GM10266 (cell line): ENCODE measurements at regions not wholly inside any gene's neighbourhood (a gene's known extent, or its start where the extent isn't known, plus 50 kb on each side); places are given as distances from the start of the nearest gene placed in this dataset.
"Not testable (repeated sequence)": the region's sequence is repeated elsewhere in the genome, so short reads cannot be mapped to it uniquely, and the experiment has no call there.

ENCODE experiments used
- DNase-seq: peaks from one replicate; pipeline ENCODE4 v3.0.0; 2012; ENCODE audit errors: extremely low spot score
- TF ChIP-seq, protein P1 (sequence below): IDR thresholded peaks from 2 replicates; pipeline ENCODE4 v1.5.1; 2012; ENCODE audit warnings: mild to moderate bottlenecking, low read depth; ENCODE audit not compliant: control insufficient read depth, insufficient read depth; ENCODE audit errors: missing control alignments

DNA sequence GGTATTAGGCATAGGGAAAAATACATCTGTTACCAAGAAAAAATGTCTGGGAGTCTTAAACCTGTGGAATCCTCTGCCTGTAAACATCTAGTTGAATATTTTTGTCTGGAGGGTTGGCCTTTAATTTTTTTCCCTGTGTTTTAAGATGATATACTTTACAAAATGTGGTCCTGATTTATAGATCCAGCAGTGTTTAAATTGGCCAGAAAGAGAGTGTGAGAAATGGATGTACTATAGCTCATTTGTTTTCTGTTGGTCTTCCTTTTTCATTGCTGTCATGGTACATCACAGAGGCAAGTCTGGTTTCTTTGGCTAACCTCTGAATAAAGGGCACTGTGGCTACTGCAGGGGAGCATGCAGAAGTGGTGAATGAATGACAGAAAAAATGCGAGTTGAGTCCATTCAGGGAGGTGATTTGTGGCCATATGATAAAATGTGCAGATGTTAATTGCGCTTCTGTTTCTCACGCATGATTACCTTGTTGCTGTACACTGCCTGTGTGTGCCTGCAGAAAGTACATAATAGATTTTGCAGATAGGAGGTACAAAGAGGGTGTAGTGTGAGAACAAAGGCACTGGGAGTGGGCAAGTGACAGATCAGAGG, 150.0 kb downstream of the NFKBIZ start:
- TF ChIP-seq, protein P1, sequence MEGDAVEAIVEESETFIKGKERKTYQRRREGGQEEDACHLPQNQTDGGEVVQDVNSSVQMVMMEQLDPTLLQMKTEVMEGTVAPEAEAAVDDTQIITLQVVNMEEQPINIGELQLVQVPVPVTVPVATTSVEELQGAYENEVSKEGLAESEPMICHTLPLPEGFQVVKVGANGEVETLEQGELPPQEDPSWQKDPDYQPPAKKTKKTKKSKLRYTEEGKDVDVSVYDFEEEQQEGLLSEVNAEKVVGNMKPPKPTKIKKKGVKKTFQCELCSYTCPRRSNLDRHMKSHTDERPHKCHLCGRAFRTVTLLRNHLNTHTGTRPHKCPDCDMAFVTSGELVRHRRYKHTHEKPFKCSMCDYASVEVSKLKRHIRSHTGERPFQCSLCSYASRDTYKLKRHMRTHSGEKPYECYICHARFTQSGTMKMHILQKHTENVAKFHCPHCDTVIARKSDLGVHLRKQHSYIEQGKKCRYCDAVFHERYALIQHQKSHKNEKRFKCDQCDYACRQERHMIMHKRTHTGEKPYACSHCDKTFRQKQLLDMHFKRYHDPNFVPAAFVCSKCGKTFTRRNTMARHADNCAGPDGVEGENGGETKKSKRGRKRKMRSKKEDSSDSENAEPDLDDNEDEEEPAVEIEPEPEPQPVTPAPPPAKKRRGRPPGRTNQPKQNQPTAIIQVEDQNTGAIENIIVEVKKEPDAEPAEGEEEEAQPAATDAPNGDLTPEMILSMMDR: no peak
- DNase-seq: no peak

GRCh38 chr3:102000620-102001209, 151.4 kb downstream of the NFKBIZ start:
- DNase-seq: no peak
- TF ChIP-seq, protein P1: no peak

GRCh38 chr3:102002056-102002455, 152.7 kb downstream of the NFKBIZ start:
- DNase-seq: no peak
- TF ChIP-seq, protein P1: no peak

- TF ChIP-seq, protein P1: no peak
- no peak for DNase-seq
Measured at GRCh38 chr3:102004561-102004960, 155.2 kb downstream of the NFKBIZ start.

DNA sequence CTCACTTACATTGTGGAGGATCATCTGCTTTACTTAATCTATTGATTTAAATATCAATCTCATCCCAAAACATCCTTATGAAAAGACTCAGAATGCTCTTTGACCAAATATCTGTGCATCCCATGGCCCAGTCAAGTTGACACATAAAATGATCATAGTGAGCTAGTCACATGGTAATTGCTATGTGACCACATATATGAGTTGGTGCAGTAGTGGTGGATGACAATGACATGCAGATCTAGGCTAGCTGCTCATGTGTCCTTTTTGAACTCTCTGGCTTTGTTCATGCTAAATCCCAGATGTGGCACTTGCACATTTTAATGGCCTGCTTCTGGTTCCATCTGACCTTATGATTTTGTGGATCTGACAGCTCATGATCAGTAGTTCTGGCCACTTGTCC, 156.2 kb downstream of the NFKBIZ start:
- TF ChIP-seq, protein P1: no peak

DNA sequence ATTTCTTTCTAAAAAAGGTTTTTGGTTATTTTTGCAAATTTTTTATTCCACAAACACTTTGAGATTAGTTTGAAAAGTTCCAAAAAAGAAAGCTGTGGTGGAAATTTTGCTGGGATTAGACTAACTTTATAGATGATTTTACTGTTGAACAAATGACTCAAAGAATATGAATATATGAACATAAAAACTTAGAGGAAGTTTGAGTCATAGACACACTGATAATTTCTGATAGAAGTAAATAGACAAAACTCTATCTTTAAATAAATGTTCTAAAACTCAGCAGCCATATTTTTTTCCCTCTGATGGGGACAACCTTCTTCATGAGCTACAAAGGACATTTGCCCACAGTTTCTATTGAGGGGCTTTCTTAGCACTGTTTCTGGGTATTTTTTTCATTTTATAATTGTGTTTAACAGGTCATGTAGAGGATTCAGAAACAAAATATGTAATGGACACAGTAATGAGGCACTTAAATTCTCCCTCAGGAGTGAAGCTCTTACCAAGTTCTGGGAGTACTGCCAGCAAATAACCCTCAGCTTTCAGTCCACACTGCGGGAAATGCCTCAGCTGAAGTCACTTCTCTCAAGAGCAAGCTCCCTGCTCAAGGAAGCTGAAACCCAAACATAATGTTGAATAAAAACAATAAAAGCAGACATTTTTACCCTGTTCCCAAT, 157.6 kb downstream of the NFKBIZ start:
- no peak for DNase-seq
- TF ChIP-seq, protein P1: no peak

More for the DNA sequence above, 156.2 kb downstream of the NFKBIZ start:
- no peak for DNase-seq

- DNase-seq: not testable (repeated sequence)
Measured at GRCh38 chr3:102008436-102008835, 159.1 kb downstream of the NFKBIZ start.

DNA sequence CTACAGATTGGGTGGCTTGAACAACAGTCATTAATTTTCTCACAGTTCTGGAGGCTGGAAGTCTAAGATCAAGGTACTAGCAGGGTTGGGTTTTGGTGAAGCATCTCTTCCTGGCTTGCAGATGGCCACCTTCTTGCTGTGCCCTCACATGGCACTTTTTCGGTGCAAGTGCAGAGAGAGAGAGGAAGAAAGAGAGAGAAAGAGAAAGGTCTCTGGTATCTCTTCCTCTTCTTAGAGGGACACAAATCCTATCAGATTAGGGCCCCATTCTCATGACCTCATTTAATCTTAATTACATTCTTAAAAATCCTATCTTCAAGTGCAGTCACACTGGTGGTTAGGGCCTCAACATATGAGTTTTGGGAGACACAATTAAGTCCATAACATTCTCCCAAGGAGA, 167.1 kb downstream of the NFKBIZ start:
- TF ChIP-seq, protein P1: no peak
- no peak for DNase-seq
